Mesendoderm (in vitro differentiated cells): ENCODE measurements at regions not wholly inside any gene's neighbourhood (a gene's known extent, or its start where the extent isn't known, plus 50 kb on each side); places are given as distances from the start of the nearest gene placed in this dataset.

Experiments used
- DNase-seq: peaks from one replicate; pipeline ENCODE4 v3.0.0; 2013
- H2AK5ac ChIP-seq: 2 replicates; pipeline ENCODE4 v1.6.1; 2013; ENCODE audit warnings: low read length, inconsistent platforms
- H2BK120ac ChIP-seq: 2 replicates; pipeline ENCODE4 v1.6.1; 2013; ENCODE audit warnings: low read depth, mild to moderate bottlenecking, low read length, moderate library complexity, mixed read lengths
- H2BK15ac ChIP-seq: replicated peaks from 2 replicates; pipeline ENCODE4 v1.6.1; 2013; ENCODE audit warnings: low read depth, mild to moderate bottlenecking, moderate library complexity
- H2BK5ac ChIP-seq: 2 replicates; pipeline ENCODE4 v1.6.1; 2013; ENCODE audit warnings: low read length, inconsistent platforms
- H3K18ac ChIP-seq: 2 replicates; pipeline ENCODE4 v1.6.1; 2013; ENCODE audit warnings: mild to moderate bottlenecking, low read length, mixed read lengths
- H3K23ac ChIP-seq: one replicate; pipeline ENCODE4 v1.6.1; 2013; ENCODE audit warnings: low read length
- H3K27ac ChIP-seq: 2 replicates; pipeline ENCODE4 v1.5.1; 2013; ENCODE audit warnings: low read depth, mild to moderate bottlenecking, inconsistent platforms, low read length, moderate library complexity
- H3K27me3 ChIP-seq: 2 replicates; pipeline ENCODE4 v1.6.1; 2013; ENCODE audit warnings: low read length, control low read depth, mild to moderate bottlenecking, inconsistent platforms; ENCODE audit not compliant: insufficient read depth, poor library complexity
- H3K36me3 ChIP-seq: 2 replicates; pipeline ENCODE4 v1.6.1; 2013; ENCODE audit warnings: low read length, inconsistent platforms; ENCODE audit not compliant: control insufficient read depth, insufficient read depth
- H3K4ac ChIP-seq: one replicate; pipeline ENCODE4 v1.6.1; 2013; ENCODE audit warnings: low read depth, mild to moderate bottlenecking, low read length, moderate library complexity
- H3K4me1 ChIP-seq: 2 replicates; pipeline ENCODE4 v1.6.1; 2013; ENCODE audit warnings: low read depth, low read length, inconsistent platforms; ENCODE audit not compliant: control insufficient read depth
- H3K4me2 ChIP-seq: 2 replicates; pipeline ENCODE4 v1.6.1; 2013; ENCODE audit warnings: low read length
- H3K4me3 ChIP-seq: 2 replicates; pipeline ENCODE4 v1.5.1; 2013; ENCODE audit warnings: mild to moderate bottlenecking, low read length
- H3K56ac ChIP-seq: one replicate; pipeline ENCODE4 v1.6.1; 2013; ENCODE audit warnings: low read length
- H3K79me1 ChIP-seq: 2 replicates; pipeline ENCODE4 v1.6.1; 2013; ENCODE audit warnings: low read length, inconsistent platforms
- H3K79me2 ChIP-seq: 2 replicates; pipeline ENCODE4 v1.6.1; 2013; ENCODE audit warnings: mild to moderate bottlenecking, low read length; ENCODE audit not compliant: control insufficient read depth, insufficient read depth
- H3K9ac ChIP-seq: 2 replicates; pipeline ENCODE4 v1.6.1; 2013; ENCODE audit warnings: low read length, inconsistent platforms
- H4K5ac ChIP-seq: one replicate; pipeline ENCODE4 v1.6.1; 2013; ENCODE audit warnings: low read length
- H4K8ac ChIP-seq: one replicate; pipeline ENCODE4 v1.6.1; 2013; ENCODE audit warnings: low read depth, mild to moderate bottlenecking, control low read depth, low read length, moderate library complexity
- WGBS: extraction: QIAGEN DNeasy Blood & Tissue Kit; methylation state at CpG from one replicate; pipeline ENCODE4 v1.1.7; 2013; ENCODE audit warnings: low lambda C conversion rate, missing lambda C conversion rate; ENCODE audit not compliant: insufficient coverage; ENCODE audit errors: extremely low coverage; 5-methylcytosine and 5-hydroxymethylcytosine counted together

DNA sequence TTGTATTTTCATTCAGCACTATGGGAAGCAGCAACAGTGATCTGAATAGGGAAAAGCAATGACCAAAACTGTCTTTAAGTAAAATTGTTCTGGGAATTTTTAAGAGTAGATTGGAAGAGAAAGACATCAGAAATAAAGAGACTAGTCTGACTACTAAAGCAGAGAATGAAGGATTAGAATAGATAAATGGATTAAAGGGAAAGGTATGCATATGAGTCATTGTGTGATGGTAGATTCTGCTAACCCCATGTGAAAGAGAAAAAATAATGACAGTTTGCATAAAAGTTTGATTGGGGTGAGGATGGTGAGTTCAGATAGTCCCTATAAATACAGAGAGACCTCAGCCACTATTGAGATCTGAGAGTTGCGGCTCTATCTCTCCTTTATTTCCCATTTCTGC is 139.6 kb upstream of the DCC start:
- no peaks in the 10 kb centered on the region for H3K79me2 ChIP-seq
- H3K36me3 ChIP-seq, result no peaks in the 10 kb centered on the region
- no CpG with 5 or more reads among the region's 1 CpG for WGBS
- H2BK120ac ChIP-seq, result no peak overlapping the region
- no peaks in the 10 kb centered on the region for H3K79me1 ChIP-seq
- H3K27me3 ChIP-seq, result no peaks in the 10 kb centered on the region
- no peak overlapping the region for H3K27ac ChIP-seq
- no peak overlapping the region for H2AK5ac ChIP-seq
- no peak overlapping the region for H3K4me2 ChIP-seq
- H3K56ac ChIP-seq, result no peak overlapping the region
- H2BK5ac ChIP-seq, result no peak overlapping the region
- H3K4me1 ChIP-seq, result no peaks in the 10 kb centered on the region
- no peak overlapping the region for H3K4me3 ChIP-seq
- H3K4ac ChIP-seq, result no peak overlapping the region
- no peak overlapping the region for H3K23ac ChIP-seq
- H4K5ac ChIP-seq, result no peak overlapping the region
- no peak overlapping the region for H2BK15ac ChIP-seq
- no peak overlapping the region for H4K8ac ChIP-seq
- no peak overlapping the region for H3K18ac ChIP-seq
- no peak for DNase-seq
- H3K9ac ChIP-seq, result no peak overlapping the region

DNA sequence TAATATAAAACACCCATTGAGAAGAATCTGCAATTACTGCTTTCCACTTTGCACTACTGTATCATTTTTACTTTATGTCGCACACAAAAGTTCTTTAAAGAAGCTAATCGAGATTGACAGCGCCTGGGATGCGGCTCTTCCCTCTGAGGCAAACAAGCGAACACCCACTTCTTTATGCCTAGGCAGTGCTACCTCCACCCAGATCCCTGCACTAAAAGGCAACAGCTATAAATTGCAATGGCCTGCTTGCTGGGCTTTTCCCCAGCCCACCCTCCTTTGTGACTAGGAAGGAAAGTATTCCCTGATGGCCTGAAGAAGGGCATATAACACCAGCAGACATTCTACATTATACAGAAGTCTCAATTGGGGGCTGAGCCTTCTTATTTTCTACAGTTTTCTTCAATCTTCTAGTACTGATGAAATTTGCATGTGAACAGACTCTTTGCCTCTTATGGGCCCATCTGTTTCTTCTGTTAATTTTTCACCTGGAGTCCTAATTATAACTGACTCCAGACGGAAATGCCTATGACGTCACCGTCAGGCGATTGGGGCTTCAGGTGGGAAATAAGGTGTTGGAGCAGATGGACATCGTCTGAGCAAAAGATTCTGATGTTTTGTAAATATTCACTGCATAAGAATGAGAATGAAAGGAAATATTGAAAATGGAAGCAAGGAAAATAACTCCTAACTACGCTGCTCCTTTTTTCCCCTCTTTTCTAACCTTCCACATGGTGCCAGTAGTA is 138.9 kb upstream of the DCC start:
- no peak overlapping the region for H2BK120ac ChIP-seq
- no peak overlapping the region for H4K8ac ChIP-seq
- WGBS, result no CpG with 5 or more reads among the region's 11 CpGs
- H3K56ac ChIP-seq, result no peak overlapping the region
- H2BK5ac ChIP-seq, result no peak overlapping the region
- H3K9ac ChIP-seq, result no peak overlapping the region
- H3K23ac ChIP-seq, result no peak overlapping the region
- H3K27ac ChIP-seq, result no peak overlapping the region
- no peak overlapping the region for H4K5ac ChIP-seq
- H3K18ac ChIP-seq, result no peak overlapping the region
- H3K4me1 ChIP-seq, result no peaks in the 10 kb centered on the region
- no peak overlapping the region for H3K4me2 ChIP-seq
- H2BK15ac ChIP-seq, result no peak overlapping the region
- DNase-seq, result no peak
- H3K79me1 ChIP-seq, result no peaks in the 10 kb centered on the region
- no peak overlapping the region for H3K4ac ChIP-seq
- no peaks in the 10 kb centered on the region for H3K27me3 ChIP-seq
- H2AK5ac ChIP-seq, result no peak overlapping the region
- no peaks in the 10 kb centered on the region for H3K36me3 ChIP-seq
- H3K79me2 ChIP-seq, result no peaks in the 10 kb centered on the region
- no peak overlapping the region for H3K4me3 ChIP-seq

DNA sequence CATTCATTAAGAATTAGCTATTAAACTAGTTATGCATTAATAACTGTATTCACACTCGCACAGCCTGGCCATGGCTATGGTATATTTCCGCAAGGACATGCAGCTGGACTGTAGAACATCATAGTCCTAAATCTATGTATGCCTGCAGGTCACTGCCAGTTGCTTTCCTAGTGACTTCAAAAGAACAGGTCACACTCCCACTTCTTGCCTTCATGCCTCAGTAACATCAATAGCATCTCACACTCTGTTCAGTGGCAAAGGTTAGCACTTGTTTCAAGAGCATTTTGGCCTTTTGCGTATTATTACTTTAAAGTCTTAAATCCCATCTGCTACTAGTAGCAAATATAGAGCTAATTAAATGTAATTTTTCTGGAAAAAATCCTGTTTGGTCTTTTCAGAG is 131.4 kb upstream of the DCC start:
- no peak overlapping the region for H3K4me3 ChIP-seq

DNA sequence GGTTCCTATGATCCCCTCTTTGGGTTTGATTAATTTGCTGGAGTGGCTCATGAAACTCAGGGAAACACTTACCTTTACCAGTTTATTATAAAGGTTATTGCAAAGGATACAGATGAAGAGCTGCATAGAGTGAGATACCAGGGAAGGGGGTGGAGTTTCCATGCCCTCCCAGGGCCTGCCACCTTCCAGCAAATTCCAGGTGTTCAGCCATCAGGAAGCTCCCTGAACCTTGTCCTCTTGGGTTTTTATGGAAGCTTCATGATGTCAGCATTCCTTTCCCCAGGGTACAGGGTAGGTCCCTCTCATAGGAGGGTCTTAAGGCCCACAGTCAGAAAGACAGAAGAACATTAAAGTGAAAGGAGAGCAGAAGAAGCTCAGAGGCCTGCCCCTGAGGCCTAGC is 123.9 kb upstream of the DCC start:
- no peak overlapping the region for H2AK5ac ChIP-seq
- H3K27ac ChIP-seq, result no peak overlapping the region
- no peak overlapping the region for H2BK5ac ChIP-seq
- no peak overlapping the region for H3K4ac ChIP-seq
- H3K4me1 ChIP-seq, result no peaks in the 10 kb centered on the region
- H3K4me2 ChIP-seq, result no peak overlapping the region
- H2BK120ac ChIP-seq, result no peak overlapping the region
- H3K18ac ChIP-seq, result peak overlapping the region; percentile 41
- no peak overlapping the region for H4K8ac ChIP-seq
- no peaks in the 10 kb centered on the region for H3K27me3 ChIP-seq
- no peak overlapping the region for H2BK15ac ChIP-seq
- H3K23ac ChIP-seq, result no peak overlapping the region
- no peak overlapping the region for H3K4me3 ChIP-seq
- no peak overlapping the region for H4K5ac ChIP-seq
- H3K36me3 ChIP-seq, result no peaks in the 10 kb centered on the region
- no peak overlapping the region for H3K56ac ChIP-seq
- H3K79me2 ChIP-seq, result no peaks in the 10 kb centered on the region
- no peak for DNase-seq
- no peaks in the 10 kb centered on the region for H3K79me1 ChIP-seq
- no peak overlapping the region for H3K9ac ChIP-seq

More for the DNA sequence above, 131.4 kb upstream of the DCC start:
- Histone ChIP-seq H3K4me2 (no peak overlapping the region), H3K36me3 (no peaks in the 10 kb centered on the region), H2AK5ac (no peak overlapping the region), H3K79me1 (no peaks in the 10 kb centered on the region), H3K56ac (no peak overlapping the region), H4K8ac (no peak overlapping the region), H3K79me2 (no peaks in the 10 kb centered on the region), H3K27me3 (no peaks in the 10 kb centered on the region), H4K5ac (no peak overlapping the region), H3K4me1 (no peaks in the 10 kb centered on the region), H3K18ac (peak overlapping the region; percentile 68), H3K23ac (no peak overlapping the region), H2BK120ac (peak overlapping the region; percentile 78), H3K4ac (no peak overlapping the region), H2BK5ac (no peak overlapping the region), H3K9ac (no peak overlapping the region), H3K27ac (no peak overlapping the region), H2BK15ac (no peak overlapping the region)
- no CpG with 5 or more reads among the region's 3 CpGs for WGBS
- DNase-seq, result no peak

DNA sequence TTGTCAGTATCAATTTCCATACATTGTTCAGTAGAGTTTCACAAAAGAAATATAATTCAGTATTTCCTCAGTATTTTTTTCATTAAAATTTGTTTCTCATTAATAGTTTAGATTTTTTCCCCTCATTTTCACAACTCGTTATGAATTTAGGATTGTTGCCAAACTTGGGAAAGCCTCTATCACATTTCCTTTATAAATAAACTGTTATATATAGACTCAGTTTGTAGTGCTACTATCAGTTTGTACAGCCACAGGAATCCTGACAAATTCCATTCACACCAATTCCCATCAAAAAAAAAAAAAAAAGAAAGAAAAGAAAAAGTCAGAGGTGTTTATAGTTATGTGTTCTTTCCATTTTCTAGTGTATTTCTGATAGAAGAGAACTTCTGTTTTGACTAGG is 123.3 kb upstream of the DCC start:
- Histone ChIP-seq H2BK15ac (no peak overlapping the region), H4K5ac (no peak overlapping the region), H2BK120ac (no peak overlapping the region), H3K79me1 (no peaks in the 10 kb centered on the region), H3K27ac (no peak overlapping the region), H3K4me2 (no peak overlapping the region), H3K36me3 (no peaks in the 10 kb centered on the region), H3K4me1 (no peaks in the 10 kb centered on the region), H3K4me3 (no peak overlapping the region), H3K18ac (no peak overlapping the region), H3K27me3 (no peaks in the 10 kb centered on the region), H2BK5ac (no peak overlapping the region), H3K4ac (no peak overlapping the region), H3K56ac (no peak overlapping the region), H3K9ac (no peak overlapping the region), H4K8ac (no peak overlapping the region), H3K23ac (no peak overlapping the region), H2AK5ac (no peak overlapping the region), H3K79me2 (no peaks in the 10 kb centered on the region)
- WGBS, result no CpG with 5 or more reads among the region's 1 CpG
- no peak for DNase-seq

DNA sequence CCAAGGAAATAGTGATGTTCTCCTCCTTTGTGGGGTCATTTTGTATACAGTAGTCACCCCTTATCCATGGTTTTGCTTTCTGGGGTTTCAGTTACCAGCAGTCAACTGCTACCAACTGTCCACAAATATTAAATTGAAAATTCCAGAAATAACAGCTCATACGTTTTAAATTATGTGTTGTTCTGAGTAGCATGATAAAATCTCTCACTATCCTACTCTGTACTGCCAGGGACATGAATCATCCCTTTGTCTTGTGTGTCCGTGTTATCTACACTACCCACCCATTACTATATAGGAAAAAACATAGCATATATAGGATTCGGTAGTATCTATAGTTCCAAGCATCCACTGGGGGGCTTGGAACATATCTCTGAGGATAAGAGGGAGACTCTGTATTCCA is 120.9 kb upstream of the DCC start:
- Histone ChIP-seq H3K4ac (no peak overlapping the region), H3K36me3 (no peaks in the 10 kb centered on the region), H4K5ac (no peak overlapping the region), H4K8ac (no peak overlapping the region), H3K4me3 (no peak overlapping the region), H3K79me2 (no peaks in the 10 kb centered on the region), H2BK120ac (no peak overlapping the region), H3K79me1 (no peaks in the 10 kb centered on the region), H3K56ac (no peak overlapping the region), H3K4me2 (no peak overlapping the region), H3K27me3 (no peaks in the 10 kb centered on the region), H2BK5ac (no peak overlapping the region), H3K27ac (no peak overlapping the region), H3K4me1 (peaks cover 2% of the 10 kb centered on the region), H3K23ac (no peak overlapping the region), H2BK15ac (no peak overlapping the region), H3K18ac (no peak overlapping the region), H3K9ac (no peak overlapping the region), H2AK5ac (no peak overlapping the region)
- WGBS, result no CpG with 5 or more reads among the region's 3 CpGs
- no peak for DNase-seq
